Activated CD8-positive, alpha-beta memory T cell treated with anti-CD3 and anti-CD28 coated beads, Interleukin-2, amount 50 U/mL, for 1 hour (primary cell): ENCODE measurements at regions not wholly inside any gene's neighbourhood (a gene's known extent, or its start where the extent isn't known, plus 50 kb on each side); places are given as distances from the start of the nearest gene placed in this dataset.

Experiments used
- DNase-seq: peaks from one replicate; pipeline ENCODE4 v3.0.0-alpha.2; 2020; ENCODE audit errors: extremely low read depth

DNA sequence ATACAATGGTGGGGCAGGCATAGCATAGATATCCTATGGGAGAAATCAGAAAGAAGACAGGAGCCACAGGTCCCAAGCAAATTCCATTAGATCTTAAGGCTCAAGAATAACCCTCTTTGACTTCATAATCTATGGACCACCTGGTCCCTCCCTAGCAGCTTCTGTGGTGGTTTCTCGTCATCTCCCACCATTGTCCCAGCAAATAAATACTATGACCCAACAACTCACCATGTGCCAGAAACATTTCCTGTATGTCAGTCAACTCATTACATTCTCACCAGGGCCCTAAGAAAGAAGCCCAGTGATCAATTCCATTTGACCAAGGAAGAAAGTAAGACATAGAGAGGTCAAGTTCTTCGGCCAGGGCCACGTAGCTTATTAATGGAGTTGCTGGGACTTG, 646.2 kb downstream of the VRK1 start:
- DNase-seq: no peak

DNA sequence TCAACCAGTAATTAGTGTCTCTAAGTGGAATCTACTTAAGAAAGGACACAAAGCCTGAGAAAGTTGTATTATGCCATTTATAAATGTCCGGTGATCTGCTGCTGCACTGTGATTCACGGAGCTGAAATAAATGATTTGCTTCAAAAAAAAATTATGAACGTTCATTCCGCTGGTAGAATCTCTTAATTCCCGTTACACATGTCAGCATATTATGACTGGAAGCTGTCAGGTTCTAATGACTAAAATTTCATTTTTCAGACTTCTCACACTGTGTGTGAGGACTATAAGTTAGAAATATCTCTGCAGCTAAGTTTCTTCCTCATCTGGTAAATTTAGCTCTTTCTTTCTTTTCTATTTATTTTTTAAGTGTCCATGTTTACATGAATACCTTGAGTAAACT, 647.1 kb downstream of the VRK1 start:
- no peak for DNase-seq

DNA sequence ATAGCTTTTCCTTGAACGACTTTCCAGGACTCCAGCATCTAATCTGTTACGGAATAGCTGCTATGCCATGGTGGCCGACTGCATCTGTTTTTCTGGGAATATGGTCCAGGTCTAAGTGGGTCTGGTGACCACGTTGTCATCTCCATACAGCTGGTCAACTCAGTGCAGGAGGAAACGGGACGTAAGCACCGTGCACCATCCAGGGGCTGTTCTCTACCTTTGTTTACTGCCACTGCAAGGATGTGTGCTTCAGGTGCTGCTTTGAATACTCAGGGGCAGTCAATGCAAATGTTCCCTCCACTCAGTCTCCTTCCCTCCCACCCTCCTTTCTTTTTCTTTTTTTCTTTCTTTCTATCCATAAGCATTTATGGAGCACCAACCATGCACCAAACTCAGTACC, 648.2 kb downstream of the VRK1 start:
- DNase-seq: no peak

GRCh38 chr14:97446087-97446486, 648.9 kb downstream of the VRK1 start:
- DNase-seq: no peak

GRCh38 chr14:97452314-97452713, 655.1 kb downstream of the VRK1 start:
- no peak for DNase-seq

GRCh38 chr14:97453991-97454390, 656.8 kb downstream of the VRK1 start:
- DNase-seq: no peak

DNA sequence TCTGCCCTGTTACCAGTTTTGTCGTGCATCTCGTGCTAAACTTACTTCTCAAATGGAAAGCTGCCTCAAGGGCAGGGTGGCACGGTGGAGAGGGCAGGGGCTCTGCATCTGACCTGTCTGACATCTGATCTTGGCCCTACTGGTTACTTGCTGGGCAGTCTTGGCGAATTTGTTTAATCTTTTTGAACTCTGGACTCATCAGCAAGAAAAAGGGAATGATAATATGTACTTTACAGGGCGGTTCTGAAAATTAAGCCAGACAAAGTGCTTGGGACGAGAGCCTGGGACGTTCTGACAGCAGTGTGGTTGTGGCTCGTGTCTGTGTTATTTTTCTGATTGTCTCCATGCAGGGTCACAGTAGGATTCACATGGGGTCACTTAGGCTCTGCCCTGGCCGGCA, 659.3 kb downstream of the VRK1 start:
- no peak for DNase-seq

DNA sequence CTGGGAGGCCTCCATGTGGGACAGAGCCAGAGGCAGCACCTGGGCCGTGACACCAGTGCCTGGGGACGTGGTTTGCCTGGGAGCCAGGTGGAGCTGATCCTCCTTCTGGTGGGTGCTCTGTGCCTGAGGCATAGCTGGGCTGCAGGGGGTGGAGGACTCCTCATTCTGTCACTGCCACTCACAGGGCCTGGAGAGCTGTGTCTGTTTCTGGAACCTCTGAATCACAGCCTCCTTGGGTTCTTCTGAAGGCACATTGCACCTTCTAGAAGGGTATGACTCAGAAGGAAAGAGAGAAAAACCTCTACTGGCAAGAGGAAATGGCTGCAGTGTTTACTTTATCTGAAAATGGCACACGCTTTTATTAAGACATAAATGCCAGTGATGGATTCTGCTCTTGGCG, 659.8 kb downstream of the VRK1 start:
- no peak for DNase-seq

GRCh38 chr14:97457575-97458085, 660.4 kb downstream of the VRK1 start:
- DNase-seq: no peak

DNA sequence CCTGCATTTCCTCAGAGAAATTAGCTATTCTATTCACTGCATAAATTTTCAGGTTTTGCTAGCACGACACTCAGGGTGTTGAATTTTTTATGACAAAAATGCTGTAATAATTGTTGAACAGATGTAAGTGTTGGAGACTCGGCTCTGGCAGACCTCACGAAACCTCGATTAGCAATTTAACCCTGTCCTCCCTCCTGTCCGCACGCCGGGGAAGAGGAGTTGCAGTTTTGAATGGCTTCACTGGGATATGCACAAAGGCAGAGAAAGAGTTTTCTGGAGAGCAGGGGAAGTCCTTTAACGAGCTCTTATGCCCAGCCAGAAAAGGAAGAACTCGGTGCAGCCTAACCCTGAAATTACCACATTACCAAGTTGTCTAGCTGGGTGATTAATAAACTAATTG, 661.1 kb downstream of the VRK1 start:
- no peak for DNase-seq

- peak; percentile 73 for DNase-seq
Observed at GRCh38 chr14:97458661-97459579, 661.7 kb downstream of the VRK1 start.

DNA sequence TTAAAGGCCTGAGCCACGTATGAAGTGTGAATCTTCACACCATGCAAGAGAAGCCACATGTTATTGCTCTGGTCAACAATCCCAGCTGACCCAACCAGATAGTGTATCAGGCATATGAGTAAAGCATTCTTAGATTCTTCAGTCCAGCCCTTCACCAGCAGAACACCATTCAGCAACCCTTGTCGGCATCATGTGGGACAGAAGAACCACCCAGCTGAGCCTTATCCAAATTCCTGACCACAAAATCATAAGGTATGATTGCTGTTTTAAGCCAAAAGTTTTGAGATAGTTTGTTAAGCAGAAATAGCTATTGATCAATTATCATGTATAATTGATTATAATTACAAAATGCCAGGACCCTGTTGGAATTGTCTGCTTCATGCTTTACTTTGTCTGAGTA, 664.9 kb downstream of the VRK1 start:
- DNase-seq: no peak

- DNase-seq: no peak
Observed at GRCh38 chr14:97468220-97468619, 671.0 kb downstream of the VRK1 start.

DNA sequence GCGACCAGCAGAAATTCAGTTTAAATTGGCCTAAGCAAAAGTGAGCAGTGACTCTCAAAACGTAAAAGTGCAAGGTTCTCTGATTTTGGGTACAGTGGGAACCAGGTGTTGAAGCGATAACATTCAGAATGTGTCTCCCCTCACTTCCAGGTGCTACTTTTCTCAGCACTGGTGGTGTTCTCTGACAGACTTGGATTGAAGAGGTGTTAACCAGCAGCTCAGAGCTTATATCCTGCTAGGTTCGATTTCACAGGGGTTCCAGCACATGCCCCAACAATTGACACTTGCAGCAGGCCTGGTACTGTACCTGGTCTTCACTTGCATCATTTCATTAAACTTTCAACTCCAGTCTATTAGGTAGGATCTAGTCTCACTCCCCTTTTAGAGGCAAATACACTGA, 680.2 kb downstream of the VRK1 start:
- DNase-seq: no peak

DNA sequence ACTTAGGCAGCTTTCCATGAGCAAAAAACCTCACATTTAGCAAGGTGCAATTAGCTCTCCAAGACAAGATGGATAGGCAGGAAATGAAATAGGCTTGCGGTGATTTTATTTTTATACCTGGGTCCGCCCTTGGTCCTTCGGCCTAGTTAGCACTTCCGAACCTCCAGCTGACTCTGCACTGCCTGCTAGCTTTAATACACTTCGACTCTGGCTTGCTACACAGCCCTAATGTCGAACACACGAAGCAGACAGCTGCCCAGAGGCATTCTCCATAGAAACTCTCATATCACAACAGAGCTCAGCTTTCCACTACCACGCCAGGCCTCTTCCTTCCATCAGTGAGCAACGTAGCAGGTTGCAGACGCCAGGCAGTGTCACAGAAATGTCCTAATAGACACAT, 688.0 kb downstream of the VRK1 start:
- DNase-seq: no peak

DNA sequence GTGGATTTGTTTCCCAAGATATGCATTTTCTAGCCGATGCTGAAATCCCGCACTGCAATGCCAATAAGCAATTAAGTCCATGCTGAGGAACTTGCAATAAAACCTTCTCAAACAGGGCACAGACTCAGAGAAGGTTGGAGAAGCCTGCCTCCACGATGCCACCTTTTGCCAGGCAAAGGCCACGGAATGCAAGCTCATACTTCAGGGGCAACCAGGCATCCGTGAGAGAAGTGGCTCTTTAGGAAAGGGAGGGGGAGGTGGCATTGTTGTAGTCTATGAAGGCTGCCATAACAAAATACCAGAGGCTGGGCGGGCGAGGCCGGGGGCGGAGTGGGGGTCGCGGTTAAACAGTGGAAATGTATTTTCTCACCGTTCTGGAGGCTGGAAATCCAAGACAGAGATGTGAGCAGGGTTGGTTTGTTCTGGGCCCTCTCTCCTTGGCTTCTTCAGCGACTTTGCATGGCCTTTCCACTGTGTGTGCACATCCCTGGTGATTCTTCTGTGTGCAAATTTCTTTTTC, 689.5 kb downstream of the VRK1 start:
- DNase-seq: no peak

DNA sequence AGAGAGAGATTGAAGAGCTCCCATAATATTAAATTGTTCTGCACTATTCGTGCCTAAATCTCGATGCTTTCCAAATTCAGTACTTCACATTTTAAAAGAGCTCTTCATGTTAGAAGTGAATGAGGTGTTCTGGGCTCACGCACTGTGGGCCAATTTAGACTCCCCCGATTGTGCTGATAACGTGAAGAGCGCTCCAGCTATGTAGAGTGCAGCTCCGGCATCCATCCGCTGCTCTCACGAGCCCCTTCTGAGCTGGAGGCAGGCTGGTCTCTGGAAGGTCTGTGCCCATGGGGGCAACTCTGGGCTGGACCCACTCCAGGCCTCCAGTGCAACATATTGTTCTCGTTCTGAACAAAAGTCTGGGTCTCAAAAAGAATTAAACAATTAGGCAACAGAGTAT, 692.6 kb downstream of the VRK1 start:
- DNase-seq: no peak

- no peak for DNase-seq
Observed at GRCh38 chr14:97490521-97491070, 693.4 kb downstream of the VRK1 start.

- no peak for DNase-seq
Observed at GRCh38 chr14:97491697-97492096, 694.5 kb downstream of the VRK1 start.

DNA sequence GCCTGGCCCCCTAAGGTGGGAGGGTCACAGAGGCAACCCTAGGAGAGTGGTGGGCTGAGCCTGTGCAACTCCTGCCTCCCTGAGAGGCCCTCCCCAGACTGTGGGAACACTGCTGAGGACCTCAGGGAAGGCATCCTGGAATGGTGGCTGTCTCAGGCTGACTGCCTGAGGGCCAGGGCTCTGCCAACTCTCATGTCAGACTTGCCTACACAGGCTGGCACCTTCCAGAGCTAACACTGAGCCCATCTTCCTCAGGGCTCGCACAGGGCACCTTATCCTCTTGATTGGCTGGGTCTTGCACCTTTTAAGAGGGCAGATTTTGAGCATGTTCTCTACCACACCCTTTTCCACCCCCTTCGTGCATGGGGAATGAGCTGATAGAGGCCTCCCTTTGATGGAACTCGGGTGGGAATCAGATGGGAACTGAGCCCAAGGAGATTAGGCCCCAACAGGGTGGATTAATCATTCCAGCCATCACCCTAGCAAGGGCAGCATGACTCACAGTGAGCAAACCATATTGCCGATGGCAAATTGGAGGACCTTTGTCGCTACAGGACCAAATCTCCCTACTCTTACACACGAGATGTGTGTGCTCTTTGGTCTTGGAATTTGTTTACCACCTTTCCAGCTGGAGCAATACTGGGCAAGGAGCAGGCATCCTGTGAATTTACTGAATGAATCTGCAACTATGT, 702.8 kb downstream of the VRK1 start:
- no peak for DNase-seq

- no peak for DNase-seq
Observed at GRCh38 chr14:97506626-97507025, 709.4 kb downstream of the VRK1 start.

DNA sequence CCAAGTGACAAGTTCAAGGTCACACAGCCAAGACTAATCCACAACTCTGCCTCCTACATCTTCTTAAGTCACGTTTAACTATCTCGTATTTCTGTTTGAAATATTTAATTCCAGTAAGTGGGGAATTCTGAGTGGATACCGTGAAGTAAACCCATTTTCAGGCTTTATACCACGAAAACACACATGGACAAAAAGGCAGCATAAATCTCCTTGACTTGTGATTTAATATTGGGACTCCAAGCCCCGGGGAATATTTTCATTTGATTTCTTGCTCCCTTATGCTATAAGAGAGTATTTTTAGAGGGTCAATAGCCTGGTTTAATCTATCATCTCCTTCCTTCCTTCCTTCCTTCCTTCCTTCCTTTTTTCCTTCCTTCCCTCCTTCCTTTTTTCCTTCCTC, 716.7 kb downstream of the VRK1 start:
- no peak for DNase-seq
